ENCODE measurements at regions not wholly inside any gene's neighbourhood (a gene's known extent, or its start where the extent isn't known, plus 50 kb on each side); places are given as distances from the start of the nearest gene placed in this dataset.

GRCh38 chr5:110134963-110135935, 445.5 kb downstream of the MAN2A1 start:
- Histone ChIP-seq H3K4me3 (no peak overlapping the region), H3K4me1 (no peaks in the 10 kb centered on the region), H3K27ac (no peak overlapping the region), H3K4me2 (no peak overlapping the region), H3K9me3 (no peaks in the 10 kb centered on the region)
- ChIA-PET CTCF (no interaction called here), POLR2A (no interaction called here)
- FAIRE-seq: no peak
- no peak for DNase-seq (ENCODE audit: low read depth in 1 of 2, low spot score in 1 of 2)
- WGBS (ENCODE audit: missing lambda C conversion rate): 20% methylated on average over 9 of the region's 11 CpGs
- no peak for TF ChIP-seq HOXB5 (CRISPR knock-in tag; IDR thresholded peaks at IDR 0.05)
- no peak for TF ChIP-seq USF2 (IDR thresholded peaks at IDR 0.05)
- no peak for TF ChIP-seq FOXS1 (CRISPR knock-in tag; IDR thresholded peaks at IDR 0.05)
- no peak for TF ChIP-seq HMGXB4 (CRISPR knock-in tag; IDR thresholded peaks at IDR 0.05; ENCODE audit: borderline replicate concordance)
- no peak for TF ChIP-seq ZC3H11A (IDR thresholded peaks at IDR 0.05)
- no peak for TF ChIP-seq HES2 (IDR thresholded peaks at IDR 0.05)
- no peak for TF ChIP-seq RNF2 (IDR thresholded peaks at IDR 0.05; ENCODE audit: borderline replicate concordance, low read depth)
- TF ChIP-seq GATA3 (IDR thresholded peaks at IDR 0.05; ENCODE audit: borderline replicate concordance): no peak
- ATAC-seq: no peak

- TF ChIP-seq RAD21 (conservative IDR thresholded peaks at IDR 0.05 in 1 of 2, IDR thresholded peaks at IDR 0.05 in 1 of 2): no peak
- TF ChIP-seq KDM5A (IDR thresholded peaks at IDR 0.05): no peak
- no peak for TF ChIP-seq REST (IDR thresholded peaks at IDR 0.05)
- TF ChIP-seq PBX3 (IDR thresholded peaks at IDR 0.05): no peak
- no peak for TF ChIP-seq EHF (CRISPR knock-in tag; IDR thresholded peaks at IDR 0.05)
- TF ChIP-seq HES2 (IDR thresholded peaks at IDR 0.05): no peak
- no peak for TF ChIP-seq HDAC2 (IDR thresholded peaks at IDR 0.05)
- TF ChIP-seq BHLHE40 (IDR thresholded peaks at IDR 0.05; ENCODE audit: low read depth, low read length): no peak
- TF ChIP-seq TP53 (CRISPR knock-in tag; IDR thresholded peaks at IDR 0.05): no peak
- TF ChIP-seq ELK1 (IDR thresholded peaks at IDR 0.05; ENCODE audit: low read depth, low read length): no peak
- TF ChIP-seq GATA3 (IDR thresholded peaks at IDR 0.05; ENCODE audit: borderline replicate concordance): no peak
- no peak for TF ChIP-seq TFCP2L1 (CRISPR knock-in tag; IDR thresholded peaks at IDR 0.05)
- no peak for TF ChIP-seq RFX5 (IDR thresholded peaks at IDR 0.05)
- no peak for TF ChIP-seq NPAS2 (CRISPR knock-in tag; IDR thresholded peaks at IDR 0.05; ENCODE audit: borderline replicate concordance)
- no peak for TF ChIP-seq SMC3 (IDR thresholded peaks at IDR 0.05)
- no peak for DNase-seq (ENCODE audit: low read depth in 1 of 2, low spot score in 1 of 2)
- no peaks in the 10 kb centered on the region for H3K9me3 ChIP-seq
- H3K4me2 ChIP-seq: no peak overlapping the region
- FAIRE-seq: no peak
- no peak for ATAC-seq
- WGBS (ENCODE audit: missing lambda C conversion rate): 20% methylated on average over 5 of the region's 5 CpGs
- no peaks in the 10 kb centered on the region for H3K4me1 ChIP-seq
- ChIA-PET POLR2A (no interaction called here), CTCF (no interaction called here)
- H3K27ac ChIP-seq: no peak overlapping the region
- no peak overlapping the region for H3K4me3 ChIP-seq
Observed at GRCh38 chr5:110150199-110150598, 460.5 kb downstream of the MAN2A1 start.
